ENCODE measurements at regions not wholly inside any gene's neighbourhood (a gene's known extent, or its start where the extent isn't known, plus 50 kb on each side); places are given as distances from the start of the nearest gene placed in this dataset.

GRCh38 chr17:71791311-71791710 lies 329.5 kb upstream of the SOX9 start:
- no peak for DNase-seq
- intact Hi-C loops (cut with micrococcal nuclease; ENCODE audit: unreplicated experiment): no loop called here
- H3K4me3 Mint-ChIP-seq (ENCODE audit: low read depth, unreplicated experiment): no peak overlapping the region
- no peak overlapping the region for H3K27ac Mint-ChIP-seq (ENCODE audit: unreplicated experiment)
- no peaks in the 10 kb centered on the region for H3K36me3 Mint-ChIP-seq (ENCODE audit: insufficient read depth, unreplicated experiment)
- no peak for TF ChIP-seq CTCF (IDR thresholded peaks at IDR 0.05; ENCODE audit: unreplicated experiment)
- CTCF ChIA-PET: no interaction called here
- peaks cover 23% of the 10 kb centered on the region for H3K27me3 Mint-ChIP-seq (ENCODE audit: unreplicated experiment)
- H3K4me1 Mint-ChIP-seq (ENCODE audit: low read depth, unreplicated experiment): peaks cover 27% of the 10 kb centered on the region
- peaks cover under 1% of the 10 kb centered on the region for H3K9me3 Mint-ChIP-seq (ENCODE audit: low read depth, unreplicated experiment)
- no TSS peak for BruUV-seq (replicated peaks)

- H3K9me3 Mint-ChIP-seq (ENCODE audit: low read depth, unreplicated experiment): peaks cover 3% of the 10 kb centered on the region
- no peaks in the 10 kb centered on the region for H3K36me3 Mint-ChIP-seq (ENCODE audit: insufficient read depth, unreplicated experiment)
- DNase-seq: peak; percentile 54
Observed at GRCh38 chr17:71792966-71793365, 327.9 kb upstream of the SOX9 start.

GRCh38 chr17:71793518-71793917 lies 327.3 kb upstream of the SOX9 start:
- Mint-ChIP-seq H3K4me3 (ENCODE audit: low read depth, unreplicated experiment) (no peak overlapping the region), H3K9me3 (ENCODE audit: low read depth, unreplicated experiment) (peaks cover 3% of the 10 kb centered on the region), H3K27me3 (ENCODE audit: unreplicated experiment) (peaks cover 4% of the 10 kb centered on the region), H3K36me3 (ENCODE audit: insufficient read depth, unreplicated experiment) (no peaks in the 10 kb centered on the region), H3K4me1 (ENCODE audit: low read depth, unreplicated experiment) (peaks cover 27% of the 10 kb centered on the region), H3K27ac (ENCODE audit: unreplicated experiment) (no peak overlapping the region)
- intact Hi-C loops (cut with micrococcal nuclease; ENCODE audit: unreplicated experiment): loop anchor here (2.0 kb wide), 1 partner anchor 325 kb away; no protein-coding TSS in a partner anchor
- CTCF ChIA-PET: interaction anchor here (0.5 to 1.0 kb wide), 2 partner anchors 326 to 1711 kb away, joined by 3 to 6 read pairs; no protein-coding TSS in a partner anchor
- no peak for TF ChIP-seq CTCF (IDR thresholded peaks at IDR 0.05; ENCODE audit: unreplicated experiment)
- no TSS peak for BruUV-seq (replicated peaks)
- no peak for DNase-seq

More at GRCh38 chr17:71792966-71793365, 327.9 kb upstream of the SOX9 start:
- peak overlapping the region; percentile 25 for H3K27ac Mint-ChIP-seq (ENCODE audit: unreplicated experiment)
- TF ChIP-seq CTCF (IDR thresholded peaks at IDR 0.05; ENCODE audit: unreplicated experiment): no peak
- H3K27me3 Mint-ChIP-seq (ENCODE audit: unreplicated experiment): peaks cover 10% of the 10 kb centered on the region
- no peak overlapping the region for H3K4me3 Mint-ChIP-seq (ENCODE audit: low read depth, unreplicated experiment)
- CTCF ChIA-PET: interaction anchor here (0.6 to 1.0 kb wide), 2 partner anchors 29 to 327 kb away, joined by 3 read pairs; no protein-coding TSS in a partner anchor
- intact Hi-C loops (cut with micrococcal nuclease; ENCODE audit: unreplicated experiment): loop anchor here (2.0 kb wide), 1 partner anchor 326 kb away; no protein-coding TSS in a partner anchor
- BruUV-seq (replicated peaks): no TSS peak
- peaks cover 27% of the 10 kb centered on the region for H3K4me1 Mint-ChIP-seq (ENCODE audit: low read depth, unreplicated experiment)

- peaks cover 11% of the 10 kb centered on the region for H3K4me1 Mint-ChIP-seq (ENCODE audit: low read depth, unreplicated experiment)
- BruUV-seq (replicated peaks): no TSS peak
Observed at GRCh38 chr17:71798701-71799100, 322.1 kb upstream of the SOX9 start.

More at GRCh38 chr17:71798701-71799100, 322.1 kb upstream of the SOX9 start:
- TF ChIP-seq CTCF (IDR thresholded peaks at IDR 0.05; ENCODE audit: unreplicated experiment): no peak
- no peak for DNase-seq
- intact Hi-C loops (cut with micrococcal nuclease; ENCODE audit: unreplicated experiment): no loop called here
- Mint-ChIP-seq H3K36me3 (ENCODE audit: insufficient read depth, unreplicated experiment) (no peaks in the 10 kb centered on the region), H3K4me3 (ENCODE audit: low read depth, unreplicated experiment) (no peak overlapping the region), H3K27me3 (ENCODE audit: unreplicated experiment) (no peaks in the 10 kb centered on the region), H3K9me3 (ENCODE audit: low read depth, unreplicated experiment) (peaks cover 3% of the 10 kb centered on the region), H3K27ac (ENCODE audit: unreplicated experiment) (no peak overlapping the region)
- CTCF ChIA-PET: no interaction called here
